Mesendoderm (in vitro differentiated cells): ENCODE measurements at regions not wholly inside any gene's neighbourhood (a gene's known extent, or its start where the extent isn't known, plus 50 kb on each side); places are given as distances from the start of the nearest gene placed in this dataset.

ENCODE experiments used
- DNase-seq: peaks from one replicate; pipeline ENCODE4 v3.0.0; 2013
- H2AK5ac ChIP-seq: 2 replicates; pipeline ENCODE4 v1.6.1; 2013; ENCODE audit warnings: low read length, inconsistent platforms
- H2BK120ac ChIP-seq: 2 replicates; pipeline ENCODE4 v1.6.1; 2013; ENCODE audit warnings: low read depth, mild to moderate bottlenecking, low read length, moderate library complexity, mixed read lengths
- H2BK15ac ChIP-seq: replicated peaks from 2 replicates; pipeline ENCODE4 v1.6.1; 2013; ENCODE audit warnings: low read depth, mild to moderate bottlenecking, moderate library complexity
- H2BK5ac ChIP-seq: 2 replicates; pipeline ENCODE4 v1.6.1; 2013; ENCODE audit warnings: low read length, inconsistent platforms
- H3K18ac ChIP-seq: 2 replicates; pipeline ENCODE4 v1.6.1; 2013; ENCODE audit warnings: mild to moderate bottlenecking, low read length, mixed read lengths
- H3K23ac ChIP-seq: one replicate; pipeline ENCODE4 v1.6.1; 2013; ENCODE audit warnings: low read length
- H3K27ac ChIP-seq: 2 replicates; pipeline ENCODE4 v1.5.1; 2013; ENCODE audit warnings: low read depth, mild to moderate bottlenecking, inconsistent platforms, low read length, moderate library complexity
- H3K27me3 ChIP-seq: 2 replicates; pipeline ENCODE4 v1.6.1; 2013; ENCODE audit warnings: low read length, control low read depth, mild to moderate bottlenecking, inconsistent platforms; ENCODE audit not compliant: insufficient read depth, poor library complexity
- H3K36me3 ChIP-seq: 2 replicates; pipeline ENCODE4 v1.6.1; 2013; ENCODE audit warnings: low read length, inconsistent platforms; ENCODE audit not compliant: control insufficient read depth, insufficient read depth
- H3K4ac ChIP-seq: one replicate; pipeline ENCODE4 v1.6.1; 2013; ENCODE audit warnings: low read depth, mild to moderate bottlenecking, low read length, moderate library complexity
- H3K4me1 ChIP-seq: 2 replicates; pipeline ENCODE4 v1.6.1; 2013; ENCODE audit warnings: low read depth, low read length, inconsistent platforms; ENCODE audit not compliant: control insufficient read depth
- H3K4me2 ChIP-seq: 2 replicates; pipeline ENCODE4 v1.6.1; 2013; ENCODE audit warnings: low read length
- H3K4me3 ChIP-seq: 2 replicates; pipeline ENCODE4 v1.5.1; 2013; ENCODE audit warnings: mild to moderate bottlenecking, low read length
- H3K56ac ChIP-seq: one replicate; pipeline ENCODE4 v1.6.1; 2013; ENCODE audit warnings: low read length
- H3K79me1 ChIP-seq: 2 replicates; pipeline ENCODE4 v1.6.1; 2013; ENCODE audit warnings: low read length, inconsistent platforms
- H3K79me2 ChIP-seq: 2 replicates; pipeline ENCODE4 v1.6.1; 2013; ENCODE audit warnings: mild to moderate bottlenecking, low read length; ENCODE audit not compliant: control insufficient read depth, insufficient read depth
- H3K9ac ChIP-seq: 2 replicates; pipeline ENCODE4 v1.6.1; 2013; ENCODE audit warnings: low read length, inconsistent platforms
- H4K5ac ChIP-seq: one replicate; pipeline ENCODE4 v1.6.1; 2013; ENCODE audit warnings: low read length
- H4K8ac ChIP-seq: one replicate; pipeline ENCODE4 v1.6.1; 2013; ENCODE audit warnings: low read depth, mild to moderate bottlenecking, control low read depth, low read length, moderate library complexity
- WGBS: extraction: QIAGEN DNeasy Blood & Tissue Kit; methylation state at CpG from one replicate; pipeline ENCODE4 v1.1.7; 2013; ENCODE audit warnings: low lambda C conversion rate, missing lambda C conversion rate; ENCODE audit not compliant: insufficient coverage; ENCODE audit errors: extremely low coverage; 5-methylcytosine and 5-hydroxymethylcytosine counted together

DNA sequence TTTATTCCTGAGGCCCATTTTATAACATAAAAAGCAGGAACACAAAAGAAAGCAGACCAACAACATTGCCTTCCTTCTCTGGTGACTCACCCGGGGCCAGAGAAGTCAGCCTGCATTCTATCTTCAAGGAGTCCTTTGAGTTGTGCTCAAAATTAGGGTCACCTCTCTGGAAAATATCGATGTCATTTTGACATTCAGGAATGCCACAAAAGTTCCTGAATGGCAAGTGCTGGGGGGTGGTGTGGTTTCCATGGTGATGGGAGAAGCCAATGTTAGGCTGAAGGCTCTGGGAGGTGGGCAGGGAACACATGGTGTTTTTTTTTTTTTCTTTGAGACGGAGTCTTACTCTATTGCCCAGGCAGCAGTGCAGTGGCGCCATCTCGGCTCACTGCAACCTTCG is 159.6 kb downstream of the HAPSTR1 start:
- no peak overlapping the region for H3K4me2 ChIP-seq
- DNase-seq: peak; percentile 22
- H2AK5ac ChIP-seq: no peak overlapping the region
- no peak overlapping the region for H2BK5ac ChIP-seq
- no peak overlapping the region for H4K8ac ChIP-seq
- H3K23ac ChIP-seq: no peak overlapping the region
- no peak overlapping the region for H3K4me3 ChIP-seq
- H3K56ac ChIP-seq: no peak overlapping the region
- H3K9ac ChIP-seq: no peak overlapping the region
- no peaks in the 10 kb centered on the region for H3K36me3 ChIP-seq
- no peak overlapping the region for H2BK120ac ChIP-seq
- H3K27ac ChIP-seq: no peak overlapping the region
- no peak overlapping the region for H3K4ac ChIP-seq
- H2BK15ac ChIP-seq: no peak overlapping the region
- no peaks in the 10 kb centered on the region for H3K79me1 ChIP-seq
- H3K4me1 ChIP-seq: no peaks in the 10 kb centered on the region
- no peaks in the 10 kb centered on the region for H3K27me3 ChIP-seq
- no CpG with 5 or more reads among the region's 6 CpGs for WGBS
- no peak overlapping the region for H4K5ac ChIP-seq
- H3K18ac ChIP-seq: no peak overlapping the region
- H3K79me2 ChIP-seq: no peaks in the 10 kb centered on the region

DNA sequence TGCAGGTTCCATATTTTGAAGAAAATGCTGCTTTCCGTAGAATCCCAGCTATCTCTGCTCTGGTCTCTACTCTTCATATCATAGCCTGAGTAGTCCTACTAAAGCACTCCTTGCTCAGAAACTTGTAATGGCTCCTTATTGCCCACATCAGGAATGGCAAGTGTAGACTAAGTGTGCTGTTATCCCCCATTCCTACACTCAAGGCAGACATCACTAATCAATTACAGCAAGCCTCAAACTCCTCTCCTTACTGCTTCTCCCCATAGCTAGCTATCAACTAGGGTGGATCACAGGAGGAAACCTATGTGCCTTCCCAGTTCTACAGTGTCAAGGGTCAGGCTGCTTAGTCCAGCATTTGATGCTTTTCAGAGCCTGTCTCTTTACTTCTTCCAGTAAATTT is 163.4 kb downstream of the HAPSTR1 start:
- Histone ChIP-seq H3K4me3 (no peak overlapping the region), H3K9ac (no peak overlapping the region), H4K5ac (no peak overlapping the region), H3K4ac (no peak overlapping the region), H3K27ac (no peak overlapping the region), H3K4me1 (no peaks in the 10 kb centered on the region), H2AK5ac (no peak overlapping the region), H3K27me3 (no peaks in the 10 kb centered on the region), H3K4me2 (no peak overlapping the region), H4K8ac (no peak overlapping the region), H2BK120ac (no peak overlapping the region), H3K79me1 (no peaks in the 10 kb centered on the region), H2BK5ac (no peak overlapping the region), H2BK15ac (no peak overlapping the region), H3K36me3 (no peaks in the 10 kb centered on the region), H3K56ac (no peak overlapping the region), H3K23ac (no peak overlapping the region), H3K18ac (no peak overlapping the region), H3K79me2 (no peaks in the 10 kb centered on the region)
- no CpG with 5 or more reads among the region's 1 CpG for WGBS
- DNase-seq: no peak

GRCh38 chr16:9256196-9256595 is 164.8 kb downstream of the HAPSTR1 start:
- H3K4me3 ChIP-seq: no peak overlapping the region
- no peak overlapping the region for H2BK5ac ChIP-seq
- no peak overlapping the region for H2BK120ac ChIP-seq
- no CpG with 5 or more reads among the region's 6 CpGs for WGBS
- no peaks in the 10 kb centered on the region for H3K27me3 ChIP-seq
- no peak overlapping the region for H3K4me2 ChIP-seq
- H3K4me1 ChIP-seq: no peaks in the 10 kb centered on the region
- no peak overlapping the region for H2BK15ac ChIP-seq
- H3K79me1 ChIP-seq: no peaks in the 10 kb centered on the region
- H3K27ac ChIP-seq: no peak overlapping the region
- no peaks in the 10 kb centered on the region for H3K79me2 ChIP-seq
- no peak overlapping the region for H3K9ac ChIP-seq
- H3K23ac ChIP-seq: no peak overlapping the region
- no peak overlapping the region for H3K4ac ChIP-seq
- no peak overlapping the region for H4K5ac ChIP-seq
- peak; percentile 87 for DNase-seq
- H4K8ac ChIP-seq: no peak overlapping the region
- H3K18ac ChIP-seq: no peak overlapping the region
- H2AK5ac ChIP-seq: no peak overlapping the region
- no peak overlapping the region for H3K56ac ChIP-seq
- H3K36me3 ChIP-seq: no peaks in the 10 kb centered on the region

DNA sequence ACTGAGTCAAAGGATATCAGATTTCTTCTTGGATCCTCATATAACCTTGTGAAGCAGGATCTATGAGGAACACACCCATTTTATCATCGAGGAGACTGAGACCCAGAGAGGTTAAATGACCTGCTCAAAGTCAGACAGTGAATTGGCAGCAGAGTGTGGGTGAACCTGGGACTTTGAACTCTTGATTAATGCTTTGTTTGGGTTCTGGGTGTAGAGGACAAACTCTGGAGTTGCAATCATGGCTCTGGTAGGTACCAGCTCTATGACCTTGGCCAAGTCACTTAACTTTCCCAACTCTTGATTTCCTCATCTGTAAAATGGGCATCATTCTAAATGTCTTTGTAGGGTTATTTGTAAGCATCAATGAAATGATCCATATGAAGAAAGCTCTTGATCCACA is 166.4 kb downstream of the HAPSTR1 start:
- no peak overlapping the region for H3K23ac ChIP-seq
- no CpG with 5 or more reads among the region's 1 CpG for WGBS
- no peak for DNase-seq

GRCh38 chr16:9258423-9259051 is 167.1 kb downstream of the HAPSTR1 start:
- Histone ChIP-seq H2BK5ac (no peak overlapping the region), H3K4ac (no peak overlapping the region), H3K36me3 (no peaks in the 10 kb centered on the region), H3K56ac (no peak overlapping the region), H3K23ac (no peak overlapping the region), H3K4me1 (no peaks in the 10 kb centered on the region), H3K79me2 (no peaks in the 10 kb centered on the region), H2BK15ac (no peak overlapping the region), H3K9ac (no peak overlapping the region), H3K18ac (no peak overlapping the region), H3K27ac (no peak overlapping the region), H4K5ac (peak overlapping the region; percentile 38), H3K4me3 (no peak overlapping the region), H3K4me2 (no peak overlapping the region), H3K27me3 (no peaks in the 10 kb centered on the region), H4K8ac (no peak overlapping the region), H2AK5ac (no peak overlapping the region), H3K79me1 (no peaks in the 10 kb centered on the region), H2BK120ac (no peak overlapping the region)
- no CpG with 5 or more reads among the region's 14 CpGs for WGBS
- DNase-seq: peak; percentile 72

More for the DNA sequence above, 166.4 kb downstream of the HAPSTR1 start:
- Histone ChIP-seq H3K79me1 (no peaks in the 10 kb centered on the region), H2BK5ac (no peak overlapping the region), H3K4me1 (no peaks in the 10 kb centered on the region), H2AK5ac (no peak overlapping the region), H3K4ac (no peak overlapping the region), H3K56ac (no peak overlapping the region), H3K27me3 (no peaks in the 10 kb centered on the region), H3K79me2 (no peaks in the 10 kb centered on the region), H3K27ac (no peak overlapping the region), H3K18ac (no peak overlapping the region), H3K9ac (no peak overlapping the region), H4K8ac (no peak overlapping the region), H4K5ac (no peak overlapping the region), H3K4me3 (no peak overlapping the region), H3K4me2 (no peak overlapping the region), H2BK15ac (no peak overlapping the region), H3K36me3 (no peaks in the 10 kb centered on the region), H2BK120ac (no peak overlapping the region)
